CD4-positive, alpha-beta T cell treated with Interleukin-12 subunit alpha and Interleukin-12 subunit beta, for 1 hour (primary cell): ENCODE measurements at regions not wholly inside any gene's neighbourhood (a gene's known extent, or its start where the extent isn't known, plus 50 kb on each side); places are given as distances from the start of the nearest gene placed in this dataset.
"Not testable (repeated sequence)": the region's sequence is repeated elsewhere in the genome, so short reads cannot be mapped to it uniquely, and the experiment has no call there.

Experiments used
- DNase-seq: peaks from one replicate; pipeline ENCODE4 v3.0.0-alpha.2; 2020

DNA sequence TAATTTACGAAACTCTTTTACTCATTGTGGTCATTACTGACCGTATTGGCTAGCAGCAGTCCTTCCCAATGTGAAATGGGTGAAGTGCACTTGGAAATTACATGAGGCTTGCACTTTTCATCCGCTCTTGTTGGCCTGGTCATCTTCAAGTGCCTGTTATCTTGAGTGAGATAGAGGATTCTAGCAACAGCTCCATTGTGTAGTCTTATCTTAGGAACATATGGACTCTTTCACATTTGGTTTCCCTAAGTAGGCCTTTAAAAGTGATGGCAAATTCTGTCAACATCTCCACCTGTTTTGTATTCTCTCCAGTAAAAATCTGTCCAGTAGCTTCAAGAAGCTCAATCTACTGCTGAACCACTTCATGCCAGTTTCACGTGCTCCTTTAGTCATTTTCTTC, 114.8 kb upstream of the MARCKS start:
- no peak for DNase-seq

DNA sequence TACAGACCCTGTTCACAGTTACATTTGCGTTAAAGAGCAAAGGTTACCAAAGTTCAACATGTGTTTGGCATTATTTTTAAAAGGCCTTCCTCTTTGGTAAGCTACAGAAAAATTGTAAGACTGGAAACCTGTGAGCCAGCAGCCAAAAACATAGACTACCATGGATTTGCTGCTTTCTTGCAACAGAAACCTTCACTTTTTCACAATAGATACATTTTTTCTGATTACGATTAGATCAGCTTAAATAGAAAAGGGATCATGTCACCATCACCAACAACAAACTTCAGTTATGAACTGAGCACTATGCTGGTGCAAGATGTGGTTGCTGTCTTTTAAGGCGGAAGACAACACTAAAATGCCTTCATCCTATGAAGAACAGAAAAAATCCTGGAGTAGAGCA, 112.3 kb upstream of the MARCKS start:
- no peak for DNase-seq

DNA sequence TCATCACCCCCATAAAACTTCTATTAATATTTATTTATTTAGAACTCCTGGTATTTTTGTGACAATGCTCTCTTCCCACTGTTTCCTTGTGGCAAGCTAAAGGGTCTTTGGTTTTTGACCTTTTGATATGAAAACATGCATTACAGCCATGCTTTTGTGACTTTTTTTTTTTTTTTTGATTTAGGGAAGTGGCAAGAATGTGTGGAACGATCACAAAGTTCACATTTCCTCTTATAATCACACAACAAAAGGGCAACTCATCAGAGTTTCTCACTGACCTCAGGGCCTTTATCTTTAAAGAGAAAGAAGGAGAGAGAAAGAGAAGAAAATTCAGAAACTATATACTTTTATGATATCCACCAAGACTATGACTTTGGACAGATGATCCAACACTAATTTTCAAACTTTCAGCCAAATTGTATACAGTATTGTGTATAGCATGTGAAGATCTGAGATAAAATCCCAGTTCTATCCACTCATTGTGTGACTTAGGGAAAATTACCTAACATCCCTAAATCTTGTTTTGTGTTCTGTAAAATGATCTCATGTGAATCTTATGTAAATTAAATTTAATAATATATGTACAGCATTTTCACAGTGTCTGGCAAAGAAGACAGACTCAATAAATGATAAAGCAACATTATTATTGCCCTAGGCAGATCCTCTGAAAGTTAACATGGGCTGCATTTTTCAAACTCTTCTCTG, 106.8 kb upstream of the MARCKS start:
- no peak for DNase-seq

DNA sequence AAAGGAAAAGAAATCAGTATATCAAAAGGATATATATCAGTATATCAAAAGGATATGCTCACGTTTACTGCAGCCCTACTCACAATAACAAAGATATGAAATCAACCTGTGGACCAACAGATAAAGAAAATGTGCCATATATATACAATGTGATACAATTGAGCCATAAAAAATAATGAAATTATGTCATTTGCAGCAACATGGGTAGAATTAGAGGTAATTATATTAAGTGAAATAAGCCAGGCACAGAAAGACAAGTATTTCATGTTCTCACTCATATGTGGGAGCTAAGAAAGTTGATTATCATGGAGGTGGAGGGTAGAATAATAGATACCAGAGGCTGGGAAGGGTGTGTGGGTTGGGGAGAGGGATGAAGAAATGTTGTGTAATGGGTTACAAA, 102.9 kb upstream of the MARCKS start:
- DNase-seq, result no peak

DNA sequence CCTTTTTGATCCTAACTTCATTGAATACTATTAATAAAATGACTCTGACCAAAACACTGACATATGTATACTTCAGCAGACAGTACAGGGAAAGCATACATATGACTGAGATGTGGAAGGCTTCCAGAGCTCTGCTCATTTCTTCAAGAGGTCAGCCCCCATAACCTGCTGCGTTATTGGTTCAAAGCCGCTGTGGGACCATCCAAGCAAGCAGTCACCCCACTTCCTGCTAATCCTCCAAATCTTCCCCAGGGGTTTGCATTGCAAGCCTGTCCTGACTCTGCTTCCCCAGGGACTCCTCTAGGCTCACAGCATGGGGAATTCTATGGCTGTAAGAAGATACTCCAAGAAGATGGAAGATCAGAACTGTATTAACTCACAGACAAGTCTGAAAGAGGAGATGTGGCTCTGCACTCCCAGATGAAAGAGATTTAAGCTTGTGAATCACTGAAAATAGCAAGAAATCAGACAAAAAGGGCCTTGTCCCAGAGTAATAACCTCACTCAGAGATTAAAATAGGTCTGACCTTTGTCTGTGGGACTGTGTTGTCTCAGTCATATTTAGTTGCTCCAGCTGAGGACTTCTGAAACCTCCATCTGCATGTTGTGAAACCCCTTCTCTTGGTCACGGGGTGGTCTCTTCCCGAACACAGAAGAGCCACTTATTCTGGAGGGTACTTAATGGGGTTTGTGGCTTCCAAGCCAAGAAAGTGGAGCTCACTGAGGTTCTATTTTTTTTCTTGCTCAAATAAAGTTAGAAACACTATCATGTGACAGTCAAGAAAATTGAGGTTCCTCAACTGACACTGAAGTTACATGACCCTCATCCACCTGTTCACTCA, 101.5 kb upstream of the MARCKS start:
- DNase-seq, result no peak

DNA sequence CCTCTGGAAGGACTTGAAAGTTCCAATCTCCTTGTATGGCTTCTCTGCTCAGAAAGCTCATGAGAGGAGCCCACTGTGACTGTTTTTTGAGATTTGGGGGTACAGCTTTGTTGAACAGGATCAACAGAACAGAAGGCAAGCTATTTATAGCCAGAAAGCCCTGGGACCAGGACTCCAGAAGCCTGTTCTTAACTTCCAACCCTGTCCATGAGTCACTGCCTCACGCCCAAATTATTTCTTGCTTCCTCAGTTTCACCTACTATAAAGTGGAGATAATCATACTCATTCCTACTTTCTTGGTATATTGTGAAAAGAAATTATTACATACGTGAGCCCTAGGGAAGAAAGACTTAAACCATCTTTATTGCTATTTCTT, 100.9 kb upstream of the MARCKS start:
- no peak for DNase-seq

DNA sequence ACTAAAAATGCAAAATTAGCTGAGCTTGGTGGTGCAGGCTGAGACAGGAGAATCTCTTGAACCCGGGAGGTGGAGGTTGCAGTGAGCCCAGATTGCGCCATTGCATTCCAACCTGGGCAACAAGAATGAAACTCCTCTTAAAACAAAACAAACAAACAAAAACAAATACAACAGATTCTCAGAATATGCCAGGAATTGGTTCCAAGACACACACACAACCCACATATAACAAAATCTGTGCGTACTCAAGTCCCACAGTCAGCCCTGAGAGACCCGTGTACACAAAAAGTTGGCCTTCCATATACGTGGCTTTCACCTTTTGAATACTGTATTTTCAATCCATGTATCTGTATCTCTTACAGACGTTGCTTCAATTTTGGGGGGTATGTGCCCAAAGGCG, 98.9 kb upstream of the MARCKS start:
- no peak for DNase-seq

DNA sequence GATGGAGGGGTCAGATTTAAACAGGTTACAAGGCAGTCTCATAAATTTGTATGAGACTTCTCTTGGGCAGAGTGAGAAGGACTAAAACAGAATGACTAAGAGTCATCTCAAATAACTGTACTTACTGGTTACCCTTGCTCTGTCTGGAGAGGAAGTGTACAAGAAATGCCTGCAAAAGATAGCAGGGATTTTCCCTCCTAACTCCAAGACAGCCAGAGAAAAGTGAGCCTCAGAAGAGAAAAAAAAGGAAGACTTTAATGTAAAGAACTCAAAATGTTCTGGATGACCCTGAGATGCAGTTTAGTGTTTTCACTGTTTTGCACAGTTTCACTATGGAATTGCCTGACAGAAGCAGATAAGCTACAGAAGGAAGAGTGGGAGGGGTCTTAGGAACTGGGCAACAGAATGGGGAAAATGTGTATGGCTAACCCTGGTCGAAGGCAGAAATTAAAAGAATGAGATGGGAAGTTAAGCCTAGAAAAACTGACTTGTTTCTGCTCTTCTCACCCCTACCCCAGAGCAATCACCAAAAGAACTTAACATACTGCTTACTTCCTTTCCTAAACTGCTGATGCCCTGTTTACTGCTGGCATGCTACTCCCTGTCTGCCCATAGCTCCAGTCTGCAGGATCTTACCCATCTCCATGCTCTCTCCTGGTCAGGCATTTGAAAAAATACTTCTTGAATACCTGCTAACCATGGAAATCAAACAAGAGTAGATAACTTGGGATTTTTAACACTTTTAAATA, 98.1 kb upstream of the MARCKS start:
- DNase-seq, result no peak

DNA sequence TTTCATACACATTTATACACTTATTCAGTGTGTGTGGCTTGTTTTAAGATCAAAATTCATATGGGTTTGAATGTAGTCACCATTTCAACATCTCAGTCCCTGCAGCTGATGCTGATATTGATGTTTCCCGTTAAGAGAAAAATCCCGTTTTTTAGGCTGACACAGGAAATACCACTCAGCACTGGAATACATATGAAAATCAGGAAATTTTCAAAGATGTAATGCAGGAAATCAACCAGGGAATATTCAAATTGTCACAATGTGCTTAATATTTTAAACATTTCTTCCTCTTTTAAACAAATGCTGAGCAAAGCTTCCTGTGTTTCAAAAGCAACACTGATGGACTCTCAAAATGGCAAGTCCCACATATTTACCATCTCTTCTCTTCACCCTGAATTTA, 94.5 kb upstream of the MARCKS start:
- no peak for DNase-seq

DNA sequence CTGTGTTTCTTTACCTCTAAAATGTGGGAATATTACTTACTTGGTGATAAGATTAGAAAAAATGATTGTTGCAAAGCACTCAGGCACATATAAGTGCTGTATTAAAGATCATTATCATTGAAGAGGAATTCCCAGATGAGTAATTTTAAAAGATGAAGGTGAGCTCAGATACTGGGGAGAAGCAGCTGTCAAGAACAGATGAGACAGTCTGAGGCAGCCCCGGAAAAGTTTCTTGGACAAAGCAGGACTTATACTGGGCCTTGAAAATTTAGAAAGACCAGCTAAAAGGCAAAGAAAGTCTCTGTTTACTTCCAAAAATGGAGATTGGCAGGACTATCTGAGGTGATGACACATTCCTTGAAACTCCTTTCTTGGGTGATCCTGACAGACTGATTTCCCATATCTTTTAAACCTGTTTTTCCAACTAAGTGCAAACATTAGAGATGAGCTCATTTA, 93.8 kb upstream of the MARCKS start:
- DNase-seq, result no peak

DNA sequence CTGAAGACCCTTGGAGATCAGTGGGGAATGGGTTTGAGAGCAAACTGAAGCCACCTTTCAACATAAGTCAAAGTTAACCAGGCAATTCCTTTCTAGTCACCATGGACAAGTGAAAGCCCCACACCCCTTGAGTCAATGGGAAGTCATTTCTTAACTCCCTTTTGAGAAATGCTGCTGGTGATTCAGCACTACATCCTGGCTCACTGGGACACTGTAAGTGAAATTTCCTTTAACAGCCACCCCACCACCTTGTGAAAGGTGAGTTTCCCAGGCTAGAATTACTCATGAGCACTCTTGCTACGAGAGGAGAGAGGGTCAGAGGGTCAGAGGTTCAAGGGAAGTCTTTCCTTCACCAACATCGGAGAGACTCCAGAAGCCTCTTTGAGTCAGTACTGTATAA, 93.3 kb upstream of the MARCKS start:
- DNase-seq, result no peak

DNA sequence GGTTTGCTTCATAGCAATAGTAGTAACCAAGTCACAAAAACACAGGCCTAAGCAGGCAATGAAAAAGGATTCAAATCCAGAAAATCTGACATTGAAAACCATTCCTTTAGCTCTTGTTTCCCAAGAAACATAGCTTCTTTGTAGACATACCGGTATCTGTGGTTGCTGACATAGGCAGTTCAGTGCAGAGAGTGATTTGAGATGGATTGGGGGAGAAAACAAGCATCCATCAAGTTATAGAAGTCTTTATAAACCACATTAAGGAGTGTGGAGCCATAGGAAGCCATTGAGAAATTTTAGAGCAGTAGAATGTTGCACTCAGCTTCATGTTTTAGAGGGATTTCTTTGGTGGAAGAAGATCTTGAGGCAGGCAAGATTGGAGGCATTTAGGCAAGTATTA, 91.2 kb upstream of the MARCKS start:
- DNase-seq, result no peak

DNA sequence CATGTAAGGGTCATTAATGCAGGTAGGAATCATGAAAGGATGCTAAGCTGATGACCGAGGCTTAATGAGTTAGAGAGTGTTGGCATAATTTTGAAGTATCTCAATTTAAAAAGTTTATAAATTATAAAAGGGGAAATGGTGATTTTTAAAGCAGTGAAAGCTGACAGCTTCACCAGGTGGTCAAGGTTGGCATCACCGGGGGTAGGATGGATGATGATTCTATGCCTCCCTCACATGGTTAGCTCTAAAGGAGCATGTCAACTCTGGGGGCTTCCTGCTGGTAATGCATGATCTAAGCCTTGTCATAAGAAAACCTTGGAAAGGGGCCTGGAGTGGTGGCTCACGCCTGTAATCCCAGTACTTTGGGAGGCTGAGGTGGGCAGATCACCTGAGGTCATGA, 89.2 kb upstream of the MARCKS start:
- DNase-seq, result no peak

DNA sequence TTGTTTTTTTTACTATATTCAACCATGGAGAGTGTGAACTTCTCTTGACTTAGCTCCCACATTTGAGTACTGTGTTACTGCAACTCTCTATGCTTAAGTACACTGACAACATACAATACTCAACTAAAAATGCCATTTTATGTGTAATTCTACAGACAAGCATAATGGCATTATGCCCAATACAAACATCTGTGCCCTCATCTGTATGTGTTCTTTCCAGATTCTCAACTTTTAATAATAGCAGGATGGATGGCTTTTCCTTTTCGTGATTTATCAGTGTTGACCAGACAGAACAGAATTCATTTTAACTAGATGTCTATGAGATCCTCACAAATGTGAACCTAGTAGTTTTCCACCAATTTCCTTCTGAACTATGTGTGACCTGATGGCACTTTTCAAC, 84.2 kb upstream of the MARCKS start:
- no peak for DNase-seq

DNA sequence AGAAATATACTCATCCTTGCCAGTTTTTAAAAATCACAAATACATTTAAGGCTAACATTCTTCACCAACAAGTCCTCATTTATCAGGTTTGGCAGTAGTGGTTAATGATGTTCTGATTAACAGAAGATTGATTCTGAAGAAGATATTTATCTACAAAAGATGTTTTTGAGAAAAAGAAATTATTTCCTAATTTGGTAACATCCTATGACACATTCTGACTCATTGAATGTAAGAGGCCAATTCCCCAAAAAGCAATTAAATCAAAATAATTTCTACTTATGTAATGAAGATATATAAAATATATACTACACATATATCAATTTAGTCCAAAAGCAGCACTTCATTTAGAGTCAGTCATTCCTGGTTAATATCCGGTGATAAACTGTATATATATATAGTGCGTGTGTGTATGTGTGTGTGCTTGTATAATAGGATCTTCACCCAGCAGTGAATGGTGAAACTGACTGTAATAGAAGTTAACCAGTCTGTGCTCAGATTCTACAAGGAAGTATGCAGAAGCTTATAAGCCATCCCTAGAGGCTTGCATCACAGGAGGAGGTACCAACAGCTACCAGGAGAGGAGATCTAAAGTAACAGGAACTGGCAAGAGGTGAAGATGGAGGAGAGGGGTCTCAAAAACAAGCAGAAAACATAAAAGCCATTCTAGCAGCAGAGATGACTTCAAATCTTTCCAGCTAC, 82.9 kb upstream of the MARCKS start:
- no peak for DNase-seq

DNA sequence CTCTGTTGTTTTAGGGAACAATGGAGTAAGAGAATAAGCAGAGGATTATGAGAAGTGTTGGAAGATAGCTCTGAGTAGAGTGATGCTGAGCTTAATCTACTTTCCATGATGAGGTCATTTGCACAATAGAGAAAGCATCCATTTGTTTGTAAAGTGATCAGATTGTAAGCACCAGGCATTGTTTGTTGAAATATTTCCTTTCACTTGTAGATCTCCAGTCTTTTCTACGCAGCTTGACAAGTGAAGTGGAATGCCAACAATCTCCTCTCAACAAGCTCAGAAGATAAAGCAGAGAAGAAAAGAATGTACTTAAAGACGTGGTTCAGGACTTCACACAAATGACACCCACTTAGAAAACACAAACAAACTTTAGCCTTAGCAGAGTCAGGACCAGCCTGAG, 80.1 kb upstream of the MARCKS start:
- no peak for DNase-seq

DNA sequence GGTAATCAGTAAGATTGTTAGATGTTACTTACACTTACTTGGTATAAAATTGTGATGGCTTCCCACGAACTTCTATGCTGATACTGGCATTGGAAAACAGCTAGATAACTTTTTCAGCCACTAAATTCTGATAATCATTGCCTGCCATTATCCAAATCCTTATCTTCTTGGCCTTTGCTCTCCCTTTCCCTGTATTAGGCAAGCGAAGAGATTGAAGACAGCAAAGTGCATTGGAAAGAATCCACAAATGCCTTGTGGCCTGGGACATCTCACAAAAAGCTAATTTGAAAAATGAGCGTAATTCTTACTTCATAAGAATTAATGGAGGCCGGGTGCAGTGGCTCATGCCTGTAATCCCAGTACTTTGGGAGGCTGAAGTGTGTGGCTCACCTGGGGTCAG, 79.5 kb upstream of the MARCKS start:
- DNase-seq, result no peak

DNA sequence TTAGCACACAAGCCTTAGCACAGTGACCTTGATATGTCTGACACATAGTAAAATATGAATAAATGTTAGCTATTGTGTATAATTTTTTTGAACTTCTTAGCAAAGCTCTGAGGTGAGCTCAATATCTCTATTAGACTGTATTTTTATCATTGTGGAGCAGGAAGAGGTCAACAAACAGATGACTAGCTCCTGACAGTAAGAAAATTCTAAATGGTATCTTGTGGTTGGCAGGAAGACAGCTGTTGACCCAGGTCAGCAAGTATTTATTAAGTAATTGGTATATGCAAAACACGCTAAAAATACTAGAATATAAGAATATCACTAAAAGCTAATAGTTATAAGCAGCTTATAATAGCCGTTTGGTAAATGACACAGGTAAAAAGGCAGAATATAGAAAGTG, 77.5 kb upstream of the MARCKS start:
- no peak for DNase-seq

DNA sequence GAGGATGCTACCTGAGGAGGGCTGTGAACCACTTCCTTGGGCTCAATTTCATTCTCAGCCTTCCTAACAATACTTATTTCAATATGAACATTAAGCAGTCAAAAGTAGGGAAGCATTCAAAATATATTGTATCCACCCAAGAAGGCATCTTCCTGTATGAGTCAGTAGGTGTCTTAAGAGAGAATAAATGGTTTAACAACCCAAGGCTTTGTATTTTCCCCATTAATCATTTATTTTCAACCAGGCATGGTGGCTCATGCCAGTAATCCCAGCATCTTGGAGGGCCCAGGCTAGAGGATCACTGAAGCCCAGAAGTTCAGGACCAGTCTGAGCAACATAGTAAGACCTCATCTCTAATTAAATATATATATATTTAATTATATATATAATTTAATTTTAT, 74.5 kb upstream of the MARCKS start:
- DNase-seq, result no peak

DNA sequence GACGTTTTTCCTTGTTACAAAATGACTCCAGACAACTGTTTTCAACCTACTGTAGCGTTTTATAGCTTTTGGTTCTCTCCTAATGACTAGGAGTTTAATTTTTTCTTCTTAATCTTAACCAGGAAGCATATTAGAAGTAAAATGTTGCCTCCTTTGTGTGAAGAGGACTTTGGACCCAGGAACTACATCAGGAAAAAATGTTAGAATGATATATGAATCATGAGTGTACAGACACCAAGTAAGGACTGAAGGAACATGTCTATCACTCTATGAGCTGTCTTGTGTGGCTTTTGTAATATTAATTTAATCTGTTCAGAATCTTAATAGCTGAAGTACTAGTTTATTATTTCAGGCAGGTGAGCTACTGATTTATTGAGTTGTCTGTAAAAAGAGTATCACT, 71.0 kb upstream of the MARCKS start:
- no peak for DNase-seq

DNA sequence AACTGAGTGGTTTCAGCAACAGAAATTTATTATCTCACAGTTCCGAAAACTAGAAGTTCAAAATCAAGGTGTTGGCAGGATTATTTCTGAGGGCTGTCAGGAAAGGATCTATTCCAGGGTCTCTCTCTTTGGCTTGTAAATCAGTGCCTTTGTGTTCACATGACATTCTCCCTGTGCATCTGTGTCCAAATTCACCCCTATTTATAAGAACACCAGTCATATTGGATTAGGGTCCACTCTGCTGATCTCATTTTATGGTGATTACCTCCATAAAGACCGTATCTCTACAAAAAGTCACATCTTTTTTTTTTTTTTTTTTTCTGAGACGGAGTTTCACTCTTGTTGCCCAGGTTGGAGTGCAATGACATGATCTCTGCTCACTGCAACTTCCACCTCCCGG, 68.6 kb upstream of the MARCKS start:
- no peak for DNase-seq

DNA sequence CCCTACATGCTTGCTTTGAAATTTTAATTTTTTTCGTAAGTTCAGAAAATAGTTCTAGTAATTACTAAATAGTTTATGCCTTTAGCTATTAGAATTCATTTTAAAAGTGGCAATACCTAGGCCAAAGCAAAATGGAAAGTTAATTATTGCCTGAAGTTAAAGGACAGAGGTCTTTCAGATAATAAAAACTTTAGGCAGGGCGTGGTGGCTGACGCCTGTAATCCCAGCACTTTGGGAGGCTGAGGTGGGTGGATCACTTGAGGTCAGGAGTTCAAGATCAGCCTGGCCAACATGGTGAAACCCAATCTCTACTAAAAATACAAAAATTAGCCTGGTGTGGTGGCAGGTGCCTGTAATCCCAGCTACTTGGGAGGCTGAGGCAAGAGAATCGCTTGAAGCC, 65.9 kb upstream of the MARCKS start:
- DNase-seq, result not testable (repeated sequence)

DNA sequence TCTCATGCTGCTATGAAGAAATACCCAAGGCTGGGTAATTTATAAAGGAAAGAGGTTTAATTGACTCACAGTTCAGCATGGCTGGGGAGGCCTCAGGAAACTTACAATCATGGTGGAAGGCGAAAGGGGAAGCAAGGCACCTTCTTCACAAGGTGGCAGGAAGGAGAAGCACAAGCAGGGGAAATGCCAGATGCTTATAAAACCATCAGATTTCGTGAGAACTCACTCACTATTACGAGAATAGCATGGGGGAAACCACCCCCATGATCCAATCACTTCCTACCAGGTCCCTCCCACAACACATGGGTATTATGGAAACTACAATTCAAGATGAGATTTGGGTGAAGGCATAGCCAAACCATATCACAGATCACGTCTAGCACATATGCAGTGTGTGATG, 61.8 kb upstream of the MARCKS start:
- DNase-seq, result not testable (repeated sequence)
